HG02623 (cell line): ENCODE measurements at regions not wholly inside any gene's neighbourhood (a gene's known extent, or its start where the extent isn't known, plus 50 kb on each side); places are given as distances from the start of the nearest gene placed in this dataset.
A peak's percentile ranks its signal among the peaks of the same experiment; 100 is the strongest.

Experiments used
- ATAC-seq: cut with Tn5 transposase; IDR thresholded peaks from one replicate; pipeline ENCODE4 v1.9.1; 2021; ENCODE audit warnings: moderate library complexity; ENCODE audit not compliant: unreplicated experiment

GRCh38 chr5:107154593-107154992 is 516.1 kb downstream of the EFNA5 start:
- no peak for ATAC-seq

- ATAC-seq: no peak
Observed at GRCh38 chr5:107153283-107153682, 517.5 kb downstream of the EFNA5 start.

- ATAC-seq: peak; percentile 96
Observed at GRCh38 chr5:107149243-107150005, 521.3 kb downstream of the EFNA5 start.

GRCh38 chr5:107147589-107147988 is 523.1 kb downstream of the EFNA5 start:
- ATAC-seq: no peak

GRCh38 chr5:107146901-107147300 is 523.8 kb downstream of the EFNA5 start:
- no peak for ATAC-seq

GRCh38 chr5:107135391-107135790 is 535.3 kb downstream of the EFNA5 start:
- no peak for ATAC-seq

GRCh38 chr5:107134931-107135330 is 535.8 kb downstream of the EFNA5 start:
- no peak for ATAC-seq

GRCh38 chr5:107129051-107129450 is 541.7 kb downstream of the EFNA5 start:
- ATAC-seq: no peak

GRCh38 chr5:107127878-107128277 is 542.9 kb downstream of the EFNA5 start:
- no peak for ATAC-seq

- no peak for ATAC-seq
Observed at GRCh38 chr5:107126341-107126740, 544.4 kb downstream of the EFNA5 start.

GRCh38 chr5:107124376-107124775 is 546.4 kb downstream of the EFNA5 start:
- no peak for ATAC-seq

GRCh38 chr5:107123014-107123413 is 547.7 kb downstream of the EFNA5 start:
- ATAC-seq: no peak

GRCh38 chr5:107121793-107122519 is 548.8 kb downstream of the EFNA5 start:
- no peak for ATAC-seq

GRCh38 chr5:107119656-107120055 is 551.1 kb downstream of the EFNA5 start:
- no peak for ATAC-seq

GRCh38 chr5:107118184-107119019 is 552.3 kb downstream of the EFNA5 start:
- no peak for ATAC-seq

GRCh38 chr5:107112216-107112615 is 558.5 kb downstream of the EFNA5 start:
- no peak for ATAC-seq

GRCh38 chr5:107104040-107104995 is 566.4 kb downstream of the EFNA5 start:
- no peak for ATAC-seq

- ATAC-seq: no peak
Observed at GRCh38 chr5:107103522-107103921, 567.2 kb downstream of the EFNA5 start.

- ATAC-seq: no peak
Observed at GRCh38 chr5:107100121-107100520, 570.6 kb downstream of the EFNA5 start.

GRCh38 chr5:107099506-107099905 is 571.2 kb downstream of the EFNA5 start:
- ATAC-seq: no peak
